ENCODE measurements at regions not wholly inside any gene's neighbourhood (a gene's known extent, or its start where the extent isn't known, plus 50 kb on each side); places are given as distances from the start of the nearest gene placed in this dataset.

GRCh38 chr2:120435671-120436459 is 89.9 kb downstream of the INHBB start:
- DNase-seq (ENCODE audit: low spot score in 2 of 2), result peak in 1 of 2 donors; percentile 52
- Histone ChIP-seq H3K9me3 (no peaks in the 10 kb centered on the region), H3K4me3 (no peak overlapping the region), H3K27ac (no peak overlapping the region), H3K4me1 (no peaks in the 10 kb centered on the region), H3K27me3 (no peaks in the 10 kb centered on the region), H3K36me3 (no peaks in the 10 kb centered on the region)
- intact Hi-C loops (cut with DNase I), result no loop called here
- no peak for TF ChIP-seq CTCF (IDR thresholded peaks at IDR 0.05)

GRCh38 chr2:120436460-120436739 is 90.5 kb downstream of the INHBB start:
- H3K36me3 ChIP-seq, result no peaks in the 10 kb centered on the region
- no peaks in the 10 kb centered on the region for H3K4me1 ChIP-seq
- intact Hi-C loops (cut with DNase I), result no loop called here
- TF ChIP-seq CTCF (IDR thresholded peaks at IDR 0.05), result no peak
- no peaks in the 10 kb centered on the region for H3K9me3 ChIP-seq
- no peak overlapping the region for H3K27ac ChIP-seq
- peak in 1 of 2 donors; percentile 68 for DNase-seq (ENCODE audit: low spot score in 2 of 2)
- H3K4me3 ChIP-seq, result no peak overlapping the region
- H3K27me3 ChIP-seq, result no peaks in the 10 kb centered on the region

- H3K36me3 ChIP-seq, result no peaks in the 10 kb centered on the region
- no peak overlapping the region for H3K4me3 ChIP-seq
- H3K4me1 ChIP-seq, result peaks cover under 1 to 3% of the 10 kb centered on the region in 2 donors
- intact Hi-C loops (cut with DNase I), result no loop called here
- H3K9me3 ChIP-seq, result no peaks in the 10 kb centered on the region
- H3K27ac ChIP-seq, result no peak overlapping the region
- no peaks in the 10 kb centered on the region for H3K27me3 ChIP-seq
- DNase-seq (ENCODE audit: low spot score in 2 of 2), result peak in 1 of 2 donors; percentile 50
- TF ChIP-seq CTCF (IDR thresholded peaks at IDR 0.05), result peak in 1 of 3 experiments; percentile 22
Observed at GRCh38 chr2:120436885-120437603, 91.1 kb downstream of the INHBB start.

GRCh38 chr2:120437604-120438000 is 91.7 kb downstream of the INHBB start:
- intact Hi-C loops (cut with DNase I), result no loop called here
- no peaks in the 10 kb centered on the region for H3K27me3 ChIP-seq

GRCh38 chr2:120438301-120439066 is 92.5 kb downstream of the INHBB start:
- intact Hi-C loops (cut with DNase I), result no loop called here
- no peak for TF ChIP-seq CTCF (IDR thresholded peaks at IDR 0.05)
- no peaks in the 10 kb centered on the region for H3K9me3 ChIP-seq
- peaks cover 6% of the 10 kb centered on the region for H3K27me3 ChIP-seq
- H3K27ac ChIP-seq, result no peak overlapping the region
- H3K36me3 ChIP-seq, result no peaks in the 10 kb centered on the region
- H3K4me3 ChIP-seq, result no peak overlapping the region
- H3K4me1 ChIP-seq, result peaks cover 6 to 7% of the 10 kb centered on the region in 2 donors
- DNase-seq (ENCODE audit: low spot score in 2 of 2), result no peak

More at GRCh38 chr2:120437604-120438000, 91.7 kb downstream of the INHBB start:
- no peak for DNase-seq (ENCODE audit: low spot score in 2 of 2)
- no peaks in the 10 kb centered on the region for H3K36me3 ChIP-seq
- H3K4me3 ChIP-seq, result no peak overlapping the region
- H3K9me3 ChIP-seq, result no peaks in the 10 kb centered on the region
- H3K27ac ChIP-seq, result no peak overlapping the region
- TF ChIP-seq CTCF (IDR thresholded peaks at IDR 0.05), result no peak
- peaks cover 3 to 6% of the 10 kb centered on the region in 2 donors for H3K4me1 ChIP-seq

Measured in ascending aorta (tissue), 2 donors.